IPS-18a (cell line): ENCODE measurements at regions not wholly inside any gene's neighbourhood (a gene's known extent, or its start where the extent isn't known, plus 50 kb on each side); places are given as distances from the start of the nearest gene placed in this dataset.

Experiments used
- H3K27ac ChIP-seq: one replicate; pipeline ENCODE4 v1.5.1; 2013; ENCODE audit warnings: low read length
- H3K27me3 ChIP-seq: one replicate; pipeline ENCODE4 v1.6.1; 2013; ENCODE audit warnings: mild to moderate bottlenecking, low read length; ENCODE audit not compliant: control insufficient read depth, insufficient read depth
- H3K36me3 ChIP-seq: one replicate; pipeline ENCODE4 v1.6.1; 2013; ENCODE audit warnings: low read depth, low read length; ENCODE audit not compliant: control insufficient read depth
- H3K4me1 ChIP-seq: one replicate; pipeline ENCODE4 v1.6.1; 2013; ENCODE audit warnings: low read depth, low read length; ENCODE audit not compliant: control insufficient read depth
- H3K4me3 ChIP-seq: one replicate; pipeline ENCODE4 v1.5.1; 2013; ENCODE audit warnings: low read length
- H3K9ac ChIP-seq: one replicate; pipeline ENCODE4 v1.6.1; 2013; ENCODE audit warnings: mild to moderate bottlenecking, low read length, moderate library complexity
- H3K9me3 ChIP-seq: one replicate; pipeline ENCODE4 v1.6.1; 2013; ENCODE audit warnings: low read depth, low read length; ENCODE audit not compliant: control insufficient read depth

DNA sequence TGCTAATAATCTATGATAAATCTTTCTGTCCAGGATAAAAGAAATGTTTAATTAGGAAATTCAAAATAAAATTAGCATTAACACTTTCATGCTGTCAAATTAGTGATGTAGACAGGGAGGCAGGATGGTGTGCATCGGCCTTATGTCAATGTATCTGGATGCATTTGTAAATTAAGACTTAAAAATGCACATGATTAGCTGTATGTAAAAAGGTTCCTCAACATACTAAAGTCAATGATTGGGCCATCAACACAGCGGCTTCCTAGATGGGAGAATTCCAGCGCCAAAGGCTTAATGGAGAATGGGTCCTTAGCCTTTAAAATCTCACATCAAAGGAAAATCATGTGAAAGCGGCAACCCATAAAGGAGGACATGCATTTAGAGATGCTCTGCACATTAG lies 77.5 kb upstream of the ZEB2 start:
- no peak overlapping the region for H3K27ac ChIP-seq
- H3K27me3 ChIP-seq = no peaks in the 10 kb centered on the region
- H3K36me3 ChIP-seq = no peaks in the 10 kb centered on the region
- H3K9me3 ChIP-seq = no peaks in the 10 kb centered on the region
- no peak overlapping the region for H3K9ac ChIP-seq
- H3K4me1 ChIP-seq = peaks cover 21% of the 10 kb centered on the region
- H3K4me3 ChIP-seq = no peak overlapping the region

DNA sequence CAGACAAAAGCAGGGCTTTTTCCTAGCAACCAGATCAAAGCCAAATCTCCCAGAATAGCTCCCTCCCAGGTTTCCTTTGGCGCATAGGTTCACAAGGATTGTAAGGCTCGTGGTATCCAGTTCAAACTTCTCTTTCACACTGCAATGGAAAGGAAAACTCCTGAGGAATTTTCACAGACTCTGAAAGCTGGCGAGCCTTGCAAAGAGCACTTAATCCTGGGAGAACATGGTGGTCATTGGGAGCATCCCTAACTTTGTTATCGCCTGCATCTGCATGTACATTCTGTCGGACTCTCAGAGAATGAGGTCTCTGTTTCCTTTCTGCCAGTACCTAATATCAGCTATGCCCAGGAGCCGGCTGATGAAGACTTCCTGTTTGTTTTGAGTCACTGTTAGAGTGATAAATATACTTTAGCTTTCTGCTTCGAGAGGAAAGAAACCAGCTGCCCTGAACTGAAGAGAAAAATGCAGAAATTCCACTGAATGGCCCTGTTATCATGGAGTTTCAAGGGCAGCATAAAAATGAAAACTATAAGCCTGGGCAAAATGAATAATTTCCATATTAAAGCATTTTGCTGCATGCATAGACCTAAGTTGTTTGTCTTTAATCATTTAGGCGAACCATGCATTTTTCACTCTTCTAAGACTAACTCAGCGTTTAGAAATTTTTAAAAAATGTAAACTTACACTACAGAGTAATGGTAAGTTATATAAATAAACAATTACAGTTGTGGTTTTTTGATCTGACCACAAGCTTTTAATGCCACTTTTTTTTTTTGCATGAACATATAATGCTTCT lies 76.4 kb upstream of the ZEB2 start:
- no peaks in the 10 kb centered on the region for H3K9me3 ChIP-seq
- H3K4me1 ChIP-seq = peaks cover 21% of the 10 kb centered on the region
- no peak overlapping the region for H3K27ac ChIP-seq
- H3K9ac ChIP-seq = no peak overlapping the region
- no peaks in the 10 kb centered on the region for H3K36me3 ChIP-seq
- no peak overlapping the region for H3K4me3 ChIP-seq
- no peaks in the 10 kb centered on the region for H3K27me3 ChIP-seq

DNA sequence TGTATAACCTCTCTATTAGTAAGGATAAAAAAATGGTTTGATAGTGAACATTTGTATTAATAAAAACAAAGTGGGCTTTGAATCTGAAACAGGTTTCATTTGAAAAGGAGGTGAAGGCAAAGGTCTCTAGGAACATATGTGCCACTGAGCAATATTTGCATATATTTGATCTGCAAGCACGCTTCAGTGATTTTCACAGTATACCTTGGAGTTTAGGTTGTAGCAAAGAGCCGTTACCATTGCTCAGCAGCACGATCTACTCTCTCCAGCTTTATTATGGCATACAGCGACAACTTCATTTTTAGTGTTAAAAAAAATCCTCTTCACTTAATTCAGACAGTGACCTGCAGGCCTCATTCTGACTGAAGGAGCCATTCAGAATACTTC lies 75.8 kb upstream of the ZEB2 start:
- Histone ChIP-seq H3K4me3 (no peak overlapping the region), H3K4me1 (peaks cover 21% of the 10 kb centered on the region), H3K36me3 (no peaks in the 10 kb centered on the region), H3K9me3 (no peaks in the 10 kb centered on the region), H3K27ac (no peak overlapping the region), H3K27me3 (no peaks in the 10 kb centered on the region), H3K9ac (no peak overlapping the region)

DNA sequence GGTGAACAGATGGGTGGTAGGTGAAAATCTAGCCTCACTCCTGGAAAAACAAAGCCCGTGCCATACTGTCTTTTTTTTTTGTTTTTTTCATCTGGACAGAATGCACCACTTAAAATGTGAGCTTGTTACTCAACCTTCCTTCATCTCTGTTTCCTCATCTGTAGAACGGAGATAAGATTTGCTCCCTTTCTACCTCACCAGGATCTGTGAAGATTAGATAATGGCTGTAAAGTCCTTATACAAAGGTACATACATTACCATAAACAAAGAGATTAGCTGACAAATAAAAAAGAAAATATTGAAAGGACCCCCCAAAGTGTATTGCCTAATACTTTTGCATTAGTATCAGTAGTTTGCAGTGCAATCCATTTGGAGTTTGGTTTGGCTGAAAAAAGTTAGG lies 75.4 kb upstream of the ZEB2 start:
- no peaks in the 10 kb centered on the region for H3K36me3 ChIP-seq
- no peaks in the 10 kb centered on the region for H3K9me3 ChIP-seq
- peaks cover 21% of the 10 kb centered on the region for H3K4me1 ChIP-seq
- H3K27ac ChIP-seq = no peak overlapping the region
- no peak overlapping the region for H3K9ac ChIP-seq
- H3K27me3 ChIP-seq = no peaks in the 10 kb centered on the region
- no peak overlapping the region for H3K4me3 ChIP-seq

DNA sequence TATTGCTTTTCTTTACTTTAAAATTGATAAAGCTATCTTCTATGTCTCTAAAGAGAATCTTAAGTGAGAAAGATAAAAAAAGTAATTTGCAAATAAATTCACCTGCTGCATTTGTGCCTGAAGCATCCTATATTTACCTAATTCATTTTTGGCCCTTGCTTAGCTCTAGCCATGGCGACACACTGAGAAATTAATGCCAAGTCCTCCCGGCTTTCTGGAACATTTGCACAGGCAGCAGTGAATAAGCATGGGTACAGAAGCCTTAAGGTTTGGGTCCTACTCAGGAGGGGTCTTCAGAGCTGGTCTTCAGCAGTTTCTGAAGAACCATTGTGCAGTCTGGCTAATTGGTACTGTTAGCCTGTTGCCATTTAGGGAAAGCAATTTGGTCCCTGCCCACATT lies 73.9 kb upstream of the ZEB2 start:
- no peak overlapping the region for H3K4me3 ChIP-seq
- no peaks in the 10 kb centered on the region for H3K36me3 ChIP-seq
- peaks cover 21% of the 10 kb centered on the region for H3K4me1 ChIP-seq
- no peaks in the 10 kb centered on the region for H3K9me3 ChIP-seq
- H3K9ac ChIP-seq = no peak overlapping the region
- no peak overlapping the region for H3K27ac ChIP-seq
- H3K27me3 ChIP-seq = no peaks in the 10 kb centered on the region

DNA sequence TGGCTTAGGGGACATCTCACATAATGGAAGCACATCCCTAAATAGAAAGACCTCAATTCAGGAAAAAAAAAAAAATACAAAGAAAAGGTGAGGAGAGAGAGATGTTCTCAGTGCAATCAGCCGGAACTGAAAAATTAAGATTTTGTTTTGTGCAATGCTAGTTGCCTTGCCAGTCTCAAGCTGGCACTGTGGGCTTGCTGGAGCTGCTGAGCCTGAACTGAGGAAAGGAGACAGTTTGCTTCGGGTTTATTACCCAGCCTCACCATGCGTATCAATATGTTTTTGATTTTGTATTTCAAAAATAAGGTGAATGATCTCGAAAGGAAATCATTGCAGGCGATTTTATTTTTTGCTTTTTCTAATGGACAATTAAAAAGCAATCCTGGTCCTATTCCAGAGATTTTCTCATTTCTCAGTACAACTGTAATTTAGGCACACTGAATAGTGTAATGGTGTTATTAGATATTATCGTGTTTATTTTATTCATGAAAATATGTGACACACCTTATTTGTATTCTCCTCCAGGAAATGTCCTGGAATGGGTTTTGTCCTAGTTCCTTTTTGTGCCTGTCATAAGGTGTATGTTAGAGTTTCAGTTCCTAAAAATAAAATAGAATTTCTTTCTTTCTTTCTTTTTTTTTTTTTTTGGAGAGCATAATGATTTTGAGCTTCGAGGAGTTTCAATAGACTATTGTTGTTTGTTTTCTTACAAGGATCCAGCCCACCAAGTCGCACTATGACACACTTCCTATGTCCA lies 72.8 kb upstream of the ZEB2 start:
- H3K4me1 ChIP-seq = peaks cover 21% of the 10 kb centered on the region
- no peaks in the 10 kb centered on the region for H3K9me3 ChIP-seq
- no peak overlapping the region for H3K4me3 ChIP-seq
- no peaks in the 10 kb centered on the region for H3K36me3 ChIP-seq
- H3K9ac ChIP-seq = no peak overlapping the region
- H3K27ac ChIP-seq = no peak overlapping the region
- H3K27me3 ChIP-seq = no peaks in the 10 kb centered on the region

DNA sequence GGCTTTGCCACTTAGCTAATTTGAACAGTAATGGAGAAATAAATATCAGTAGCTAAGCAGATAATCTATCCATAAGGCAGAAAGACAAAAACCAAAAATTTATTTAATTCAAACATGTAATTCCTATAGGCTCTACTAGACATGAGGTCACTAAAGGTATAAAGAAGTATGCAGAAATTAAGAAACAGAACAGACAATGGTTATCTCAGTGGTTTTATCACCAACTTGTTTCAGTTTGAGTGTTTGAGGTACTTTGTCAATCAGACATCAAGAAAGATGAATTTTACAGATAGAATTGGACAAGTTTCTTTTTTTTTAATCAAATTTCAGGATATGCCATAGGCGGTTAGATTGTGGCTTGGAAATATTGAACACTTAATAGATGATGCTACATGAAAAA lies 67.4 kb upstream of the ZEB2 start:
- Histone ChIP-seq H3K27me3 (no peaks in the 10 kb centered on the region), H3K9me3 (no peaks in the 10 kb centered on the region), H3K4me3 (no peak overlapping the region), H3K27ac (no peak overlapping the region), H3K4me1 (peaks cover 9% of the 10 kb centered on the region), H3K36me3 (no peaks in the 10 kb centered on the region), H3K9ac (no peak overlapping the region)

DNA sequence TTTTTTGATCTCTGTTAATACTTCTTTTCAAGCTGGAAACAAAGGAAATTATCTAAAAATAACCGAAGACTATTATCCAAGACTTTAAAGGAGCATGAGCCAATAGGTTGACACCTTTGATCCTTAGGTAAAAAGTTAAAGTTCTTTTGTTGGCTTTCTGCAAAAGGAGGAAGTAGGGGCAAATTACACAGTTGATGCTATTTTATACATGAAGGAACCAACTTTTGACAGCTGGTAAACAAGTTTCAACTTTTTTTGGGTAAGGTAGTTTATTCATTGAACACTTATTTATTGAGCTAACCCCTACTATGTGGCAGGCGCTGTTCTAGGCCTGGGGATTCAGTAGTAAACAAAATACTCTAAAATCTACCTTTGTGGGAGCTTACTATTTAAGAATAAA lies 66.6 kb upstream of the ZEB2 start:
- H3K27ac ChIP-seq = no peak overlapping the region
- no peak overlapping the region for H3K9ac ChIP-seq

DNA sequence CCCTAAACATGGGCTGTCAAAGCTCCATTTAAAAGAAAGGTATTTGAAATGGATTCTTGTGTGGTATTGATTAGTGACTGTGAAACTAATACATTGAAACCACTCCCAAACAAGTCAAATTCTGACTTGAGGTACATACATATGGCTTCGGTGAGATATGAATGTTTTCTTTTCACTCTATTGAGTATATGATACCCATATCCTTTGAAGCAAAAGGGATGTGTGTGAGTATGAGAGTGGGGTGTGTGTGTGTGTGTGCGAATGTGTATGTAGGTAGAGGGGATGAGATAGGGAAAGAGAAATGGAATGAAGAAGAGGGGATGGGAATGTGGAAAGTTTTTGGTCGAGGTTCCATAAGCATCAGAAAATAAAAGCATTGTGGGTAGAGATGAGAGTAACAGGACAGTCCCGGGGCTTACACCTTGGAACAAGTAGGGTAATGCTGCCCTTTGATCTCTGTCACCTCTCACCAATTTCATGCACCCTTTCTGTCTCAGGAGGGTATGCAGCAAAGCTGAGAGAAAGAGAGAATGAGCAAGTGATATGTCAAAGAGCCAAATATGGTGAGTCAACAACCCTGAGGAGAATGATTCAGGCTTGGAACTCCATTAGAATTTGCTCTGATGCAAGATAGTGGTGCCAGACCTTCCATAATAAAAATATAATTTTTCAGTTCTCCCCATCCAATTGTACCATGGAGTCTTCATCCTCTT lies 64.0 kb upstream of the ZEB2 start:
- no peak overlapping the region for H3K9ac ChIP-seq
- H3K27ac ChIP-seq = no peak overlapping the region
- H3K4me3 ChIP-seq = no peak overlapping the region
- H3K4me1 ChIP-seq = peaks cover 30% of the 10 kb centered on the region
- H3K36me3 ChIP-seq = no peaks in the 10 kb centered on the region
- no peaks in the 10 kb centered on the region for H3K9me3 ChIP-seq
- no peaks in the 10 kb centered on the region for H3K27me3 ChIP-seq

More for the DNA sequence above, 66.6 kb upstream of the ZEB2 start:
- H3K9me3 ChIP-seq = no peaks in the 10 kb centered on the region
- H3K4me3 ChIP-seq = no peak overlapping the region
- no peaks in the 10 kb centered on the region for H3K27me3 ChIP-seq
- no peaks in the 10 kb centered on the region for H3K36me3 ChIP-seq
- H3K4me1 ChIP-seq = peaks cover 17% of the 10 kb centered on the region

DNA sequence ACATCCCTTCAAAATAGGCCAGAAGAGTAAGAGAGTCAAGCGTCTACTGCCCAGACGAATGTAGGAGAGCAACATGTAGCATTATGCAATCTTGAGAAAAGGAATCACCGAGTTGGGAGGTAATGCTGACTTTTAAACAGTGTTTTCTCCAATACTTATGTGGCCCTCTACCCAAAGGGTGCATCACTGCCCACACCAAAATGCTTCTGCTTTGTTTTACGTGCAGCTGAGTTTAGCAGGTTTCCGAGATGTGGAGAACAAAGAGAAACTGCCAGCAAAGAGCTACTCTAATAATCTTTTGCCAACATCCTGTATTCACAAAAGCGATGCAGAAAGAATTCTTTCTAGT lies 63.4 kb upstream of the ZEB2 start:
- H3K9me3 ChIP-seq = no peaks in the 10 kb centered on the region
- H3K4me3 ChIP-seq = no peak overlapping the region
- H3K4me1 ChIP-seq = peaks cover 30% of the 10 kb centered on the region
- H3K9ac ChIP-seq = no peak overlapping the region
- H3K27me3 ChIP-seq = no peaks in the 10 kb centered on the region
- no peak overlapping the region for H3K27ac ChIP-seq
- H3K36me3 ChIP-seq = no peaks in the 10 kb centered on the region

DNA sequence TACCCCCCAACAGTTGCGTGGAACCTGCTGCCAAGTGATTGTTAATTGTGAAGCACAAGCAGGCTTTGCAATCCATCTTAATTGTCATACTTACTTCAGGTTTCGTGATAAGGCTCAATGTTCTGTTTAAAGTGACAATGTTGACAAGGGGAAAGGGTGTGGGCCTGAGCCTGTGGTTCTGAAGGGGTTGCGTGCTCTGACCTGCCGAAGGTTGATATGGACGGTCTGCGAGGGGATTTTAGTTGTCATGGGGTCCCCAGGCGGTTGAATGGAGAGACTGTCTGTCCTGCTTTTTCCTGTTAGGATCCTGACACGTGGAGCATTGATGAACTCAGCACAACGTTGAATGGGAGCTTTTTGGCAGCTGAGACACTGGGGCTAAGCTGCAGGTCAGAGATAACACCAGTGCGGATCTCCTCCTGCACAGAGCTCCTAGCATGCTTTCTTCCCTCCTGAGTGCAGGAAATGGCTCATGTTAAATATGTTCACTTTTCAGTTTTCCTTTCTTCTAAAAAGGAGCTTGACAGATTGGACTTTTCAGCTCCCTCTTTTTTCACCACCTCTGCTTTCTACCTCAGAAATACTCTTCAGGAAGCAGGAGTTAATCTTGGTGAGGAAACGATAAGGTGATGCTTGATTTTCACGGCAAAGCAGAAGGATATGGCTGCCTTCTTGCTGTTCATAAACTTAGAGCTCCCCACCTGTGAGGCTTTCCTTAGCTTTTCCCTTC lies 62.9 kb upstream of the ZEB2 start:
- H3K4me1 ChIP-seq = peaks cover 30% of the 10 kb centered on the region
- H3K27me3 ChIP-seq = no peaks in the 10 kb centered on the region
- H3K4me3 ChIP-seq = no peak overlapping the region
- no peaks in the 10 kb centered on the region for H3K9me3 ChIP-seq
- no peak overlapping the region for H3K27ac ChIP-seq
- no peak overlapping the region for H3K9ac ChIP-seq
- no peaks in the 10 kb centered on the region for H3K36me3 ChIP-seq
